Upper lobe of left lung (tissue), 4 donors: ENCODE measurements at regions not wholly inside any gene's neighbourhood (a gene's known extent, or its start where the extent isn't known, plus 50 kb on each side); places are given as distances from the start of the nearest gene placed in this dataset.
"Not testable (repeated sequence)": the region's sequence is repeated elsewhere in the genome, so short reads cannot be mapped to it uniquely, and the experiment has no call there.

Experiments used
- EP300 ChIP-seq, 4 donors: sonication (generic); formaldehyde crosslinking; IDR thresholded peaks; one replicate each; pipeline ENCODE4 v1.5.1; 2017; ENCODE audit warnings: antibody characterized with exemption in 4 of 4, control low read depth in 2 of 4
- TF ChIP-seq, protein P1 (sequence below), 6 experiments: fragments of 450-650 bp in 4 of 6; fragments of 200-600 bp in 2 of 6; sonication (generic) in 2 of 6; IDR thresholded peaks; one replicate each; pipeline ENCODE4 v1.5.1; 2016 to 2019; ENCODE audit warnings: antibody characterized with exemption in 6 of 6

DNA sequence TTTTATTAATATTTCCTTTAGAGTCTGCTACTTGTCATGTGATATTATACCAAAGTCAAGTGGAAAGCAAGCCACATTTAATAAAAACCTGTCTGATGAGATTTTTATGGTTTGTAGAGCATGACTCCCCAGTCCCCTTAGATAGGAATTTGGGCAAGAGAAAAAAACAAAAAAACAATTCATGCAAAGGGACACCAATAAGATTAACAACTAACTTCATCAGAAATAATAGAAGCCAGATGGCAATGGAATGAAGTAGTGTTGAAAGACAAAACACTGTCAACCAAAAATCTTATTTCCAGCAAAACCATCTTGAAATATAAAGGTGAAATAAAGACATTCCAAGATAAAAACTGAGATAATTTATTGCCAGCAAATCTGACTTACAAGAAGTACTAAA, 228.8 kb upstream of the SGCG start:
- TF ChIP-seq, protein P1, sequence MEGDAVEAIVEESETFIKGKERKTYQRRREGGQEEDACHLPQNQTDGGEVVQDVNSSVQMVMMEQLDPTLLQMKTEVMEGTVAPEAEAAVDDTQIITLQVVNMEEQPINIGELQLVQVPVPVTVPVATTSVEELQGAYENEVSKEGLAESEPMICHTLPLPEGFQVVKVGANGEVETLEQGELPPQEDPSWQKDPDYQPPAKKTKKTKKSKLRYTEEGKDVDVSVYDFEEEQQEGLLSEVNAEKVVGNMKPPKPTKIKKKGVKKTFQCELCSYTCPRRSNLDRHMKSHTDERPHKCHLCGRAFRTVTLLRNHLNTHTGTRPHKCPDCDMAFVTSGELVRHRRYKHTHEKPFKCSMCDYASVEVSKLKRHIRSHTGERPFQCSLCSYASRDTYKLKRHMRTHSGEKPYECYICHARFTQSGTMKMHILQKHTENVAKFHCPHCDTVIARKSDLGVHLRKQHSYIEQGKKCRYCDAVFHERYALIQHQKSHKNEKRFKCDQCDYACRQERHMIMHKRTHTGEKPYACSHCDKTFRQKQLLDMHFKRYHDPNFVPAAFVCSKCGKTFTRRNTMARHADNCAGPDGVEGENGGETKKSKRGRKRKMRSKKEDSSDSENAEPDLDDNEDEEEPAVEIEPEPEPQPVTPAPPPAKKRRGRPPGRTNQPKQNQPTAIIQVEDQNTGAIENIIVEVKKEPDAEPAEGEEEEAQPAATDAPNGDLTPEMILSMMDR (IDR thresholded peaks at IDR 0.05) = not testable (repeated sequence)
- not testable (repeated sequence) for TF ChIP-seq EP300 (IDR thresholded peaks at IDR 0.05)
